Liver (tissue), 7 donors: ENCODE measurements at regions not wholly inside any gene's neighbourhood (a gene's known extent, or its start where the extent isn't known, plus 50 kb on each side); places are given as distances from the start of the nearest gene placed in this dataset.

Source experiments
- DNase-seq: peaks from one replicate; pipeline ENCODE4 v3.0.0-alpha.2; 2017; ENCODE audit warnings: low spot score
- H3K27ac ChIP-seq, 2 donors: one replicate each; pipeline ENCODE4 v1.7.0; 2013; ENCODE audit warnings: inconsistent platforms in 2 of 2, low read length in 2 of 2, control low read depth in 1 of 2, low read depth in 1 of 2, mild to moderate bottlenecking in 1 of 2
- H3K27me3 ChIP-seq, 4 donors: one replicate each; pipeline versions ENCODE4 v1.6.1 to v1.7.0; 2013; ENCODE audit warnings: low read length in 3 of 4, inconsistent platforms in 1 of 4, mild to moderate bottlenecking in 1 of 4, moderate library complexity in 1 of 4; ENCODE audit not compliant: control insufficient read depth in 4 of 4, insufficient read depth in 4 of 4
- H3K36me3 ChIP-seq, 4 donors: one replicate each; pipeline versions ENCODE4 v1.6.1 to v1.7.0; 2013; ENCODE audit warnings: low read length in 3 of 4, mild to moderate bottlenecking in 3 of 4, low read depth in 1 of 4, moderate library complexity in 1 of 4; ENCODE audit not compliant: control insufficient read depth in 4 of 4, insufficient read depth in 3 of 4
- H3K4me1 ChIP-seq, 4 donors: one replicate each; pipeline versions ENCODE4 v1.6.1 to v1.7.0; 2013; ENCODE audit warnings: low read length in 3 of 4, mild to moderate bottlenecking in 3 of 4, moderate library complexity in 1 of 4; ENCODE audit not compliant: control insufficient read depth in 4 of 4, insufficient read depth in 4 of 4
- H3K4me3 ChIP-seq, 3 donors: one replicate each; pipeline versions ENCODE4 v1.6.1 to v1.7.0; 2013; ENCODE audit warnings: low read length in 3 of 3, control low read depth in 1 of 3, low read depth in 1 of 3, mild to moderate bottlenecking in 1 of 3
- H3K9ac ChIP-seq, 2 donors: one replicate each; pipeline ENCODE4 v1.7.0; 2013; ENCODE audit warnings: low read length in 2 of 2, mild to moderate bottlenecking in 2 of 2, moderate library complexity in 2 of 2, control low read depth in 1 of 2, low read depth in 1 of 2
- H3K9me3 ChIP-seq, 4 donors: one replicate each; pipeline versions ENCODE4 v1.6.1 to v1.7.0; 2013; ENCODE audit warnings: low read length in 3 of 4; ENCODE audit not compliant: control insufficient read depth in 4 of 4
- EGR1 ChIP-seq, 2 donors: IDR thresholded peaks; 2 replicates each; pipeline ENCODE4 v1.6.1; 2016 to 2018; ENCODE audit warnings: antibody characterized with exemption in 2 of 2, low read depth in 2 of 2
- FOXA1 ChIP-seq: IDR thresholded peaks from 2 replicates; pipeline ENCODE4 v1.6.1; 2016; ENCODE audit warnings: antibody characterized with exemption
- FOXA2 ChIP-seq: IDR thresholded peaks from 2 replicates; pipeline ENCODE4 v1.6.1; 2016; ENCODE audit warnings: antibody characterized with exemption
- GABPA ChIP-seq, 2 donors: IDR thresholded peaks in 1 of 2; conservative IDR thresholded peaks in 1 of 2; 2 replicates each; pipeline ENCODE4 v1.6.1; 2016; ENCODE audit warnings: antibody characterized with exemption in 2 of 2, mild to moderate bottlenecking in 1 of 2, moderate library complexity in 1 of 2
- HNF4A ChIP-seq, 2 donors: conservative IDR thresholded peaks; 2 replicates each; pipeline ENCODE4 v1.6.1; 2016; ENCODE audit warnings: antibody characterized with exemption in 2 of 2, mild to moderate bottlenecking in 2 of 2
- HNF4G ChIP-seq: IDR thresholded peaks from 2 replicates; pipeline ENCODE4 v1.6.1; 2016; ENCODE audit warnings: antibody characterized with exemption
- JUND ChIP-seq, 2 donors: IDR thresholded peaks; 2 replicates each; pipeline ENCODE4 v1.6.1; 2016; ENCODE audit warnings: antibody characterized with exemption in 2 of 2
- NR2F2 ChIP-seq: IDR thresholded peaks from 2 replicates; pipeline ENCODE4 v1.6.1; 2016; ENCODE audit warnings: antibody characterized with exemption
- RAD21 ChIP-seq, 2 donors: IDR thresholded peaks; 2 replicates each; pipeline ENCODE4 v1.6.1; 2016; ENCODE audit warnings: antibody characterized with exemption in 2 of 2, mild to moderate bottlenecking in 2 of 2
- RXRA ChIP-seq, 2 donors: IDR thresholded peaks; 2 replicates each; pipeline ENCODE4 v1.6.1; 2017 to 2018; ENCODE audit warnings: antibody characterized with exemption in 2 of 2, mild to moderate bottlenecking in 1 of 2
- SP1 ChIP-seq: IDR thresholded peaks from 2 replicates; pipeline ENCODE4 v1.6.1; 2018; ENCODE audit warnings: antibody characterized with exemption, mild to moderate bottlenecking
- TAF1 ChIP-seq: conservative IDR thresholded peaks from 2 replicates; pipeline ENCODE4 v1.6.1; 2016; ENCODE audit warnings: antibody characterized with exemption, mild to moderate bottlenecking
- YY1 ChIP-seq: IDR thresholded peaks from 2 replicates; pipeline ENCODE4 v1.6.1; 2016; ENCODE audit warnings: antibody characterized with exemption, mild to moderate bottlenecking
- ZBTB33 ChIP-seq: IDR thresholded peaks from 2 replicates; pipeline ENCODE4 v1.6.1; 2016; ENCODE audit warnings: antibody characterized with exemption
- WGBS: extraction: QIAGEN DNeasy Blood & Tissue Kit; methylation state at CpG from one replicate; pipeline ENCODE4 v1.1.7; 2013; 5-methylcytosine and 5-hydroxymethylcytosine counted together
- TF ChIP-seq, protein P1 (sequence below): IDR thresholded peaks from 2 replicates; pipeline ENCODE4 v1.6.1; 2016; ENCODE audit warnings: antibody characterized with exemption
- TF ChIP-seq, protein P2 (sequence below): IDR thresholded peaks from 2 replicates; pipeline ENCODE4 v1.6.1; 2016; ENCODE audit warnings: antibody characterized with exemption, mild to moderate bottlenecking
- donor health status: healthy.
- donor health status: healthy.
- donor health status: healthy.
- donor health status: healthy.

DNA sequence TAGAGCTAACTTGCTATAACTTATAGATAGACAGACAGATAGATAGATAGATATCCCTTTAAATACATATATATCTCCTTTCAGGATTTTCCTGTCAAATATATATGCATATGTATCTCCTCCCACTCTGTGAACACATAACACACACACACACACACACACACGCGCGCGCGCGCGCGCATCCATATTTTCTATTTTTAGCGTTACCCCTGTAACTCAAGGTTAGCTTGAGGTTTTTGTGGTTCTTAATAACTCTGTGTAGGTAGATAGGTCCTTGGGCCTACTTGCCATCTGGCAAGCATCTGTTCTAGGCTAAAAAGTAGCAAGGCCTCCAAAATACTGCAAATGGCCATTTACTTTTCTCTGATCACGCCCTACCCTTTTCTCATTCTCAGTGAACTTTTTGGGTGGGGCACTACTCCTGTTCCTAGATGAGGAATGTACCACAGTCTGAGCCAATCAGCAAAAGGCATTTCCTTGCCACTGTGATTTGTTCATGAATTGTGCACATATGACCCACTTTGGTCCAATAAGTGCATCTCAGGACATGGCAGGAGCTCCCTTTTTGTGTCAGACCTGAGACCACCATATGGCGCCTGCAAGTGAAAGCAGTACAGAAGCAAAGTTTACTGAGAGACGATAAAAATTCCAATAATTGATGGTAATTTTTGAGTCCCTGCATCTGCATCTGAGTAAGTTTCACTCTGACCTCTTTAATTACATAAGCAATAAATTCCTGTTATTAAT is 740.5 kb upstream of the API5 start:
- Histone ChIP-seq H3K4me1 (no peaks in the 10 kb centered on the region), H3K36me3 (no peaks in the 10 kb centered on the region), H3K4me3 (no peak overlapping the region), H3K27ac (no peak overlapping the region), H3K9ac (no peak overlapping the region), H3K27me3 (no peaks in the 10 kb centered on the region), H3K9me3 (peaks cover 0 to 1% (median 0%) of the 10 kb centered on the region in 4 donors)
- TF ChIP-seq TAF1 (no peak), RXRA (IDR thresholded peaks at IDR 0.05) (no peak), NR2F2 (no peak), RAD21 (IDR thresholded peaks at IDR 0.05) (no peak), YY1 (no peak), FOXA2 (no peak), SP1 (no peak), GABPA (IDR thresholded peaks at IDR 0.05 in 1 of 2, conservative IDR thresholded peaks at IDR 0.05 in 1 of 2) (no peak), HNF4G (no peak), EGR1 (IDR thresholded peaks at IDR 0.05; ENCODE audit: low read depth in 2 of 2) (no peak), HNF4A (conservative IDR thresholded peaks at IDR 0.05) (no peak), ZBTB33 (no peak)
- TF ChIP-seq, protein P1, sequence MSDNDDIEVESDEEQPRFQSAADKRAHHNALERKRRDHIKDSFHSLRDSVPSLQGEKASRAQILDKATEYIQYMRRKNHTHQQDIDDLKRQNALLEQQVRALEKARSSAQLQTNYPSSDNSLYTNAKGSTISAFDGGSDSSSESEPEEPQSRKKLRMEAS, result no peak
- TF ChIP-seq, protein P2, sequence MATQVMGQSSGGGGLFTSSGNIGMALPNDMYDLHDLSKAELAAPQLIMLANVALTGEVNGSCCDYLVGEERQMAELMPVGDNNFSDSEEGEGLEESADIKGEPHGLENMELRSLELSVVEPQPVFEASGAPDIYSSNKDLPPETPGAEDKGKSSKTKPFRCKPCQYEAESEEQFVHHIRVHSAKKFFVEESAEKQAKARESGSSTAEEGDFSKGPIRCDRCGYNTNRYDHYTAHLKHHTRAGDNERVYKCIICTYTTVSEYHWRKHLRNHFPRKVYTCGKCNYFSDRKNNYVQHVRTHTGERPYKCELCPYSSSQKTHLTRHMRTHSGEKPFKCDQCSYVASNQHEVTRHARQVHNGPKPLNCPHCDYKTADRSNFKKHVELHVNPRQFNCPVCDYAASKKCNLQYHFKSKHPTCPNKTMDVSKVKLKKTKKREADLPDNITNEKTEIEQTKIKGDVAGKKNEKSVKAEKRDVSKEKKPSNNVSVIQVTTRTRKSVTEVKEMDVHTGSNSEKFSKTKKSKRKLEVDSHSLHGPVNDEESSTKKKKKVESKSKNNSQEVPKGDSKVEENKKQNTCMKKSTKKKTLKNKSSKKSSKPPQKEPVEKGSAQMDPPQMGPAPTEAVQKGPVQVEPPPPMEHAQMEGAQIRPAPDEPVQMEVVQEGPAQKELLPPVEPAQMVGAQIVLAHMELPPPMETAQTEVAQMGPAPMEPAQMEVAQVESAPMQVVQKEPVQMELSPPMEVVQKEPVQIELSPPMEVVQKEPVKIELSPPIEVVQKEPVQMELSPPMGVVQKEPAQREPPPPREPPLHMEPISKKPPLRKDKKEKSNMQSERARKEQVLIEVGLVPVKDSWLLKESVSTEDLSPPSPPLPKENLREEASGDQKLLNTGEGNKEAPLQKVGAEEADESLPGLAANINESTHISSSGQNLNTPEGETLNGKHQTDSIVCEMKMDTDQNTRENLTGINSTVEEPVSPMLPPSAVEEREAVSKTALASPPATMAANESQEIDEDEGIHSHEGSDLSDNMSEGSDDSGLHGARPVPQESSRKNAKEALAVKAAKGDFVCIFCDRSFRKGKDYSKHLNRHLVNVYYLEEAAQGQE, result no peak
- no peak for DNase-seq
- WGBS, result 85% methylated on average over 12 of the region's 12 CpGs

DNA sequence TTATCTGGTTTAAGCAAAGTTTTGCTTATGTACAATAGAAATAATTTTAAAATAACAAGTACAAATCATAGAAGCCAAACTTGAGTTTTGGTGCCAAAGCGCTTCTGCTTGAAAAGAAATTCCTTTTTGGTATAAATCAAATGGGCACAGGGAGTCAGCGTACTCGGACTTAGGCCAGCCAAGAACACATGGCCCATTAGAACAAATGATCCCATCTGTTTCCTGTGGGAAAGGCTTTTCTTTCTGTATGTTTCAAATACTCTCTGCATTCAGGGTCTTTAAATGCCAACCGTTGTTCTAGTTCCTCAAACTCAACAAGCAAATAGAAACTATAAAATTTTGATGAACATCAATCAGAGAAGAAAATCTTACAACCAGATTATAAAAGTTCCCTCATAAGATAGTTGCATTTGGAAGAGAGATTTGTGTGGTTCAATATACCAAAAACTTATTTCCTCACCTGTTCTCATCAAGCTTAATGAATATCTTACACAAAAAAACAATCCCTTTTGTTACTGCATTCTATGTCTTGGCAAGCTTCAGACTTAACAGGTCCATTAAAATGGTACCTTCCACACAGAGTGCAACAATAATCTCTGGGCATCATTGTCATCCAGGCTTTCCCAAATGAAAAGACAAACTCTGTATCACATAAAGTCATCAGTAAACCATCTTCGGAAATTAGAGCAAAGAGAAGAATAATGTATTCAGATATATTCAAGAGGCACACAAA is 739.8 kb upstream of the API5 start:
- DNase-seq, result no peak
- Histone ChIP-seq H3K4me3 (no peak overlapping the region), H3K4me1 (no peaks in the 10 kb centered on the region), H3K27me3 (no peaks in the 10 kb centered on the region), H3K27ac (no peak overlapping the region), H3K9me3 (peaks cover 0 to 2% (median 0%) of the 10 kb centered on the region in 4 donors), H3K36me3 (no peaks in the 10 kb centered on the region), H3K9ac (no peak overlapping the region)
- TF ChIP-seq RXRA (IDR thresholded peaks at IDR 0.05) (no peak), SP1 (no peak), HNF4A (conservative IDR thresholded peaks at IDR 0.05) (no peak), TAF1 (no peak), ZBTB33 (no peak), HNF4G (no peak), FOXA1 (no peak), JUND (IDR thresholded peaks at IDR 0.05) (no peak), EGR1 (IDR thresholded peaks at IDR 0.05; ENCODE audit: low read depth in 2 of 2) (no peak), NR2F2 (no peak), YY1 (no peak)
- TF ChIP-seq, protein P1, result no peak
- WGBS, result 69% methylated on average over 5 of the region's 5 CpGs
